T47D (cell line): ENCODE measurements at regions not wholly inside any gene's neighbourhood (a gene's known extent, or its start where the extent isn't known, plus 50 kb on each side); places are given as distances from the start of the nearest gene placed in this dataset.

Source experiments
- DNase-seq, 2 experiments: peaks; one replicate each; pipeline versions ENCODE4 v3.0.0 to v3.0.0-alpha.2; 2011 to 2012; ENCODE audit warnings: low read depth in 1 of 2, low spot score in 1 of 2
- JUND ChIP-seq: IDR thresholded peaks from 2 replicates; pipeline ENCODE4 v1.6.1; 2012; ENCODE audit warnings: low read depth
- in situ Hi-C: cut with HindIII; loops from 2 replicates; pipeline ENCODE4 v1.10.0; 2016; ENCODE audit warnings: low sequenced_read_pairs, low pct_unique_long_range_greater_than_20kb

- no peak for TF ChIP-seq JUND
- DNase-seq: no peak
- in situ Hi-C loops: no loop called here
Observed at GRCh38 chr14:97024300-97024699, 227.1 kb downstream of the VRK1 start.

DNA sequence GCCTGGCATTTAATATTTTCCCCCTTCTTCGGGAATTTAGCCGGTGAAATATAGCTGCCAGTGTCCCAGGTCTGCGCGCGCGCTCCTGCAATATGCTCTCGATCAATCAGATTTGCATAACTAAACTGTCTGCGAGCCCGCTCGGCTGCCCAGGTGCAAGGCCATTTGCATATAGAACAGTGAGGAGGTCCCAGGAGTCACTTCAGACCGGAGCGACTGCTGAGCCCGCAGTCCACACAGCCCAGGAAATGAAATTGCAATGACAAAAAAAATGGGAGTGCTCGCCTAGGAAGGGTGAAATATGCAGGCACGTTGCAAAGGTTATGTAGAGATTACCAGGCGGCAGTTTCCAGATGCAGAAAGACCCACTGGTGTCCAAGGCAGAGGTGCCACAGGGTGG lies 228.5 kb downstream of the VRK1 start:
- no peak for DNase-seq
- in situ Hi-C loops: no loop called here
- no peak for TF ChIP-seq JUND

GRCh38 chr14:97027256-97027999 lies 230.2 kb downstream of the VRK1 start:
- no peak for DNase-seq
- in situ Hi-C loops: no loop called here
- no peak for TF ChIP-seq JUND

- in situ Hi-C loops: no loop called here
- no peak for TF ChIP-seq JUND
Observed at GRCh38 chr14:97028382-97028781, 231.2 kb downstream of the VRK1 start.

DNA sequence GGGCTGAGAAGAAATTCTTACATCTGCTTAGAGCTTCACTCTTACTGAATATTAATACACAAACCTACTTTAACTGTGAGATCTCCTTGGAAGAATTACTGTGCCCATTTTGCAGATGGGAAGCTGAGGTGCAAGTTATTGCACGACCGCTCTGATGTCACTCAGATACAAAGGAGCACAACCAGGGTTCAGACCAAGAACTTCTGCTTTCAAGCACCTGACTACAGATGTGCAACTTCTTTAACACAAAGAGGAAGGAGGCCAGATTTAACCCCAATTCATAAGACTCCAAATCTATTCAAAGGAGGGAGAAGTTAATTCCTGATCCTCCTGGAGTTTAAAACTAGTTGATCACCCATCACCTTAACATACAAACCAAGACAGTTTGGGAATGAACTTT lies 232.6 kb downstream of the VRK1 start:
- no peak for TF ChIP-seq JUND
- DNase-seq: no peak
- in situ Hi-C loops: no loop called here

More at GRCh38 chr14:97028382-97028781, 231.2 kb downstream of the VRK1 start:
- no peak for DNase-seq

GRCh38 chr14:97031530-97031929 lies 234.3 kb downstream of the VRK1 start:
- no peak for TF ChIP-seq JUND
- no peak for DNase-seq
- in situ Hi-C loops: no loop called here

- TF ChIP-seq JUND: no peak
- in situ Hi-C loops: no loop called here
- no peak for DNase-seq
Observed at GRCh38 chr14:97033556-97034081, 236.4 kb downstream of the VRK1 start.

- in situ Hi-C loops: no loop called here
- DNase-seq: no peak
- TF ChIP-seq JUND: no peak
Observed at GRCh38 chr14:97036086-97036852, 239.1 kb downstream of the VRK1 start.

- no peak for TF ChIP-seq JUND
- in situ Hi-C loops: no loop called here
- no peak for DNase-seq
Observed at GRCh38 chr14:97039717-97040363, 242.7 kb downstream of the VRK1 start.

DNA sequence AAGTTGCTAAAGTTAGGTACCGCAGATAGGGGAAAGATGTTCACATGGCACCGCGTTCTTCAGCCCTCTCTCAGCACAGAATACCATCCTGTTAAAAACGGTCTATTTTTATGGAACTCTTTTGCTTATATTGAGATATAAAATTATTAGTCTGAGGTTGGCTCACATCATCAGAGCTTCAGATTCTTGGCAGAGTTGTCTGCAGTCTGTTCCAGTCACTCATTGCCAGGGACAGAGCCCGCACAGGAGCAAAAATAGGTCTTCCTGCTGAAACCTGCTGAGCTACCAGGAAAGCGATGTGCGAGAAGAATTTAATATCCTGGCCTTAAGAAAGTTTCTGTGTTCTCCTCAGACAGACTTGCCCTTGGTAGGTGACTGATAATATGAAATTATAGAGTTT lies 249.8 kb downstream of the VRK1 start:
- TF ChIP-seq JUND: no peak
- no peak for DNase-seq
- in situ Hi-C loops: no loop called here

DNA sequence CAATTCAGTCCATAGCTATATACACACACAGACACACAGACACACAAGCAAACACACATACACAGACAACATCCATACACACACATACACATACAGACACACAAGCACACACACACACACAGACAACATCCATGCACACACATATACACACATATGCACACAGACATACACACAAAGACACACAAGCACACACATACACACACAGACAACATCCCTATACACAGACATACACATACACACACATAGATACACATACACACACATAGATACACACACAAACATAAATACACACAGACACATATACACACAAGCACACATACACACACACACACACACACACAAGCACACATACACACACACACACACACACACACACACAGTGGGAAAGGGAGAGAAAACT lies 254.8 kb downstream of the VRK1 start:
- in situ Hi-C loops: no loop called here
- DNase-seq: no peak
- TF ChIP-seq JUND: no peak

GRCh38 chr14:97053941-97054340 lies 256.8 kb downstream of the VRK1 start:
- DNase-seq: no peak
- in situ Hi-C loops: no loop called here
- no peak for TF ChIP-seq JUND

- no peak for DNase-seq
- TF ChIP-seq JUND: no peak
- in situ Hi-C loops: no loop called here
Observed at GRCh38 chr14:97055355-97055754, 258.2 kb downstream of the VRK1 start.
